ENCODE measurements at regions not wholly inside any gene's neighbourhood (a gene's known extent, or its start where the extent isn't known, plus 50 kb on each side); places are given as distances from the start of the nearest gene placed in this dataset.

- TF ChIP-seq CTCF (IDR thresholded peaks at IDR 0.05) (no peak), POLR2AphosphoS5 (IDR thresholded peaks at IDR 0.05) (no peak), EP300 (IDR thresholded peaks at IDR 0.05; ENCODE audit: low read depth) (no peak), POLR2A (IDR thresholded peaks at IDR 0.05) (no peak)
Measured at GRCh38 chrX:7714351-7714750, 128.6 kb upstream of the VCX start.
